Heart right ventricle (tissue), 16 donors: ENCODE measurements at regions not wholly inside any gene's neighbourhood (a gene's known extent, or its start where the extent isn't known, plus 50 kb on each side); places are given as distances from the start of the nearest gene placed in this dataset.
"Not testable (repeated sequence)": the region's sequence is repeated elsewhere in the genome, so short reads cannot be mapped to it uniquely, and the experiment has no call there.

Experiments used
- ATAC-seq, 8 donors: fragments of 200-7000 bp; cut with Tn5 transposase; one replicate each; pipeline ENCODE4 v1.9.1; 2020; ENCODE audit warnings: mild to moderate bottlenecking in 8 of 8, moderate library complexity in 8 of 8, moderate number of reproducible peaks in 1 of 8
- DNase-seq, 2 donors: peaks; one replicate each; pipeline ENCODE4 v3.0.0-alpha.2; 2020
- H3K27ac ChIP-seq, 10 donors: fragments of 200-600 bp; sonication (generic) in 2 of 10; one replicate each; pipeline versions ENCODE4 v1.5.0 to v1.8.0; 2020 to 2022; ENCODE audit warnings: mild to moderate bottlenecking in 3 of 10
- H3K27me3 ChIP-seq, 7 donors: fragments of 200-600 bp; one replicate each; pipeline ENCODE4 v1.8.0; 2021 to 2022; ENCODE audit warnings: mild to moderate bottlenecking in 2 of 7
- H3K36me3 ChIP-seq, 9 donors: fragments of 200-600 bp; sonication (generic) in 1 of 9; one replicate each; pipeline versions ENCODE4 v1.5.0 to v1.8.0; 2020 to 2022; ENCODE audit warnings: mild to moderate bottlenecking in 2 of 9
- H3K4me1 ChIP-seq, 9 donors: fragments of 200-600 bp; sonication (generic) in 1 of 9; one replicate each; pipeline versions ENCODE4 v1.5.0 to v1.8.0; 2020 to 2022; ENCODE audit warnings: mild to moderate bottlenecking in 4 of 9
- H3K4me3 ChIP-seq, 10 donors: fragments of 200-600 bp; sonication (generic) in 2 of 10; one replicate each; pipeline versions ENCODE4 v1.5.0 to v1.8.0; 2020 to 2022; ENCODE audit warnings: mild to moderate bottlenecking in 7 of 10, moderate library complexity in 2 of 10
- H3K9me3 ChIP-seq, 11 donors: fragments of 200-600 bp in 10 of 11; sonication (generic) in 2 of 11; one replicate each; pipeline versions ENCODE4 v1.5.0 to v1.8.0; 2013 to 2022; ENCODE audit warnings: mild to moderate bottlenecking in 2 of 11, control low read depth in 1 of 11, moderate library complexity in 1 of 11
- CTCF ChIP-seq, 9 donors: fragments of 200-600 bp; sonication (generic) in 2 of 9; IDR thresholded peaks; one replicate each; pipeline versions ENCODE4 v1.5.0 to v1.8.0; 2021 to 2022; ENCODE audit warnings: antibody characterized with exemption in 9 of 9, mild to moderate bottlenecking in 5 of 9, moderate library complexity in 1 of 9
- WGBS, 2 donors: extraction: QIAGEN DNeasy Blood & Tissue Kit; methylation state at CpG; one replicate each; pipeline ENCODE4 v1.1.7; 2013; ENCODE audit warnings: inconsistent platforms in 1 of 2; 5-methylcytosine and 5-hydroxymethylcytosine counted together
- intact Hi-C, 10 donors: fragments of 100-400 bp; cut with DNase I; formaldehyde crosslinking; loops; one replicate each; pipeline versions ENCODE4 v1.11.1 to v1.14.2; 2022
- donor health status: Arrhythmogenic right ventricular cardiomyopathy.
- donor health status: ischemic (EF 13 %, LVEDD 7.1; RV severe dilation, severe dysfunction).
- donor health status: healthy with polysubstance abuse.
- donor health status: DM: no; HTN: yes; CAD: no.
- donor health status: DM: no; HTN: no; CAD: no.
- donor health status: ischemic (EF 25% LVEDD 6.9; RV normal size, moderate dysfunction).
- donor health status: ischemic (EF 25% LVEDD 5.7; RV mildly dilated, moderate dysfunction).
- donor health status: healthy.
- donor health status: DM: yes; HTN: yes; CAD: no.
- donor health status: Ischemic cardiomyopathy.
- donor health status: ischemic (EF 35%, LVEDD 5.7; RV mildly dilated, moderate dysfunction).
- donor health status: nonischemic (EF 11% LVEDD 7.7; RV severe dilation, severe dysfunction).
- donor health status: DM: yes; HTN: yes; CAD: no.
- donor health status: PGD.
- donor health status: ischemic (EF 29% LVEDD 5.4; RV normal size, mild dysfunction).
- donor health status: nonischemic (EF 23%, LVEDD 6.1; RV moderate dilation, normal function).

- intact Hi-C loops: no loop called here
- TF ChIP-seq CTCF (IDR thresholded peaks at IDR 0.05): no peak
- DNase-seq (no peak), ATAC-seq (no peak)
- H3K4me1 ChIP-seq: no peaks in the 10 kb centered on the region
- H3K4me3 ChIP-seq: no peak overlapping the region
- no peaks in the 10 kb centered on the region for H3K36me3 ChIP-seq
- H3K27me3 ChIP-seq: no peaks in the 10 kb centered on the region
- WGBS, 2 donors: 64 to 72% methylated on average over 3 of the region's 3 CpGs
- H3K9me3 ChIP-seq: peaks cover 0 to 6% (median 0%) of the 10 kb centered on the region in 11 donors
- H3K27ac ChIP-seq: no peak overlapping the region
Measured at GRCh38 chr1:191729742-191730141, 428.5 kb upstream of the RGS18 start.

GRCh38 chr1:191731608-191732302 lies 426.5 kb upstream of the RGS18 start:
- H3K9me3 ChIP-seq, H3K4me1 ChIP-seq, intact Hi-C loops, DNase-seq, ATAC-seq, H3K36me3 ChIP-seq, H3K27ac ChIP-seq, H3K4me3 ChIP-seq, H3K27me3 ChIP-seq: not testable (repeated sequence)
- 95 to 96% methylated on average over 43 to 47 of the region's 49 CpGs for whole genome bisulfite sequencing, 2 donors

DNA sequence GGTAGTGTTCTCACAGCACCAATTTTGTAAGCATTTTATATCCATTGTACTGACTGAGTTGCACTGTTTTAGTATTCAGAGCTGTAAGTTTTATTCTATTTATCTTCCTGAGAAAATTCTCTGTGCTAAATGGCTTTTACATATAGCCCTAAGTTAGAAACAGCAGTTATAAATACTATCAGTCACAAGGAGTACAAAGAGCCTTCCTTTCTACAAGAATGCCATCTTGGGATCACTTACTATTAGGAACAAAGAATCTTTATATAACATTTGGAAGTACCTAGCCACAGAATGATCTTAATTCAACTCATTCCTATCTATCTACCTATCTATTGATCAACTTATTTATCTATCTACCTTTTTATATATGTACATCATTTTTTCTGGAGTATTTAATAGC lies 423.9 kb upstream of the RGS18 start:
- Histone ChIP-seq H3K27ac (no peak overlapping the region), H3K4me3 (no peak overlapping the region), H3K9me3 (peaks cover 0 to 6% (median 0%) of the 10 kb centered on the region in 11 donors), H3K36me3 (no peaks in the 10 kb centered on the region), H3K27me3 (no peaks in the 10 kb centered on the region), H3K4me1 (no peaks in the 10 kb centered on the region)
- intact Hi-C loops: no loop called here
- no peak for DNase-seq
- no peak for TF ChIP-seq CTCF (IDR thresholded peaks at IDR 0.05)
- ATAC-seq: no peak

DNA sequence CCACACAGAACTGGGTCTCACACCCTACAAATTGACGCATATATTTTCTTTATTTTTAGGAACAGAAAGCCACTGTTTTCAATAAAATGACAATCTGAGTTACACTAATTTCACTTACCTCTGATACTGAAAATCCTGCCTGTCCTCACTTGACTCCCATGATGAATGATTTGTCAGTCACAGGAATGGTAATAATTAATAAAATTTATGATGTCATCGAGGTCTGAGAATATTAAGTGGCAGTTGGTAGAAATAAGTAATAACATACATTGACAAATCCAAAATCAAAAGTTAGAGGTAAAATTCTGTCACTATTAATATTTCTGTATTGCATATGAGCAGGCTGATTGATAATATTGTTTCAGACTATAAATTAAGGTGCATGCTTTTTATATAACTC lies 418.7 kb upstream of the RGS18 start:
- H3K4me3 ChIP-seq: no peak overlapping the region
- H3K27ac ChIP-seq: no peak overlapping the region
- H3K4me1 ChIP-seq: no peaks in the 10 kb centered on the region
- TF ChIP-seq CTCF (IDR thresholded peaks at IDR 0.05): no peak
- no peaks in the 10 kb centered on the region for H3K36me3 ChIP-seq
- ATAC-seq (no peak), DNase-seq (no peak)
- H3K27me3 ChIP-seq: no peaks in the 10 kb centered on the region
- intact Hi-C loops: no loop called here
- 83 to 85% methylated on average over 2 of the region's 2 CpGs for WGBS, 2 donors
- H3K9me3 ChIP-seq: peaks cover 0 to 4% (median 0%) of the 10 kb centered on the region in 11 donors

- no peak for TF ChIP-seq CTCF (IDR thresholded peaks at IDR 0.05)
- intact Hi-C loops: no loop called here
- 88 to 89% methylated on average over 4 of the region's 4 CpGs for WGBS, 2 donors
- ATAC-seq: no peak
- no peaks in the 10 kb centered on the region for H3K27me3 ChIP-seq
- no peaks in the 10 kb centered on the region for H3K36me3 ChIP-seq
- peaks cover 0 to 3% (median 0%) of the 10 kb centered on the region in 11 donors for H3K9me3 ChIP-seq
- no peaks in the 10 kb centered on the region for H3K4me1 ChIP-seq
- no peak overlapping the region for H3K27ac ChIP-seq
- DNase-seq: no peak
- no peak overlapping the region for H3K4me3 ChIP-seq
Measured at GRCh38 chr1:191752342-191752741, 405.9 kb upstream of the RGS18 start.
